Epithelial cell of prostate (primary cell): ENCODE measurements at regions not wholly inside any gene's neighbourhood (a gene's known extent, or its start where the extent isn't known, plus 50 kb on each side); places are given as distances from the start of the nearest gene placed in this dataset.
"Not testable (repeated sequence)": the region's sequence is repeated elsewhere in the genome, so short reads cannot be mapped to it uniquely, and the experiment has no call there.

ENCODE experiments used
- DNase-seq: peaks from one replicate; pipeline ENCODE4 v3.0.0-alpha.2; 2011; ENCODE audit warnings: low read depth, low spot score
- H3K27ac ChIP-seq: fragments of 450-650 bp; 2 replicates; pipeline ENCODE4 v1.5.1; 2017; ENCODE audit warnings: mild to moderate bottlenecking

GRCh38 chr10:31121757-31122577, 90.3 kb upstream of the ZNF438 start:
- no peak overlapping the region for H3K27ac ChIP-seq
- DNase-seq: no peak

DNA sequence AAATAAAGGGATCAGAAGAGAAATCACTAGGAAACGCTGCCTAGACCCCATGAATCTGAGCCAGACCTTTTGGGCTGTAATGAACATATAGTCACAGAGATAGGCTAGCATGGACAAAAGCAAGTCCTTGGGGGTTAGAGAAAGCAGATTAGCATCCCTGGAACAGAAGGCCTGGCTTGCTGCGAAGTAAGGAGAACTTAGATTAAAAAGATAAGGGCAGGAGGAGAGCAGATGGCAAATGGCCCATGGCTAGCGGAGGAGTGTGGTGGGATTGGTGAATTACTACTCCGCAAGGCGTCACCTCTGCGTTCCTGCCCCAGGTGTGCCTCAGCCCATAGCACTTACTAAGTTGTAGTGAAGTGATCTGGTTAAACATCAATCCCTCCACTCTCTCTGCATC, 92.3 kb upstream of the ZNF438 start:
- H3K27ac ChIP-seq: no peak overlapping the region
- DNase-seq: no peak

GRCh38 chr10:31124852-31125251, 93.2 kb upstream of the ZNF438 start:
- DNase-seq: no peak
- no peak overlapping the region for H3K27ac ChIP-seq

GRCh38 chr10:31125789-31126188, 94.1 kb upstream of the ZNF438 start:
- H3K27ac ChIP-seq: no peak overlapping the region
- DNase-seq: no peak

DNA sequence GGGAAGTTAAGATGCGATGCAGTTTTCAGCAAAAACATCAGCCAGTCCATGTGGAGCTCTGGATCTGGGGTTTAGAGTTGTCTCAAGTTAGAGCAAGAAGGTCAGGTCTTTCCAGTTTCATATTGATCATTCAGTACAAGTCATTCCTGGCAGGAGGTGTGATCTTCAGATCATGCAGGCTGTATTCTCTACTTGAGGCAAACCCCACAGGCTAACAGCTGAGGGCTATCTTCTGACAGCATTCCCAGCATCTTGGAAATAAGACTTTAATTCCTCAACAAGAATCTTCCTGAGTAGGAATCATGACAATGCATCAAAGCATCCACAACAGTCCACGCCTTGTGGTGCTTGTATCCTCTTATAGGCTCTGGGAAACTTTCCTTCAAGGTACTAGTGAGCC, 94.9 kb upstream of the ZNF438 start:
- DNase-seq: no peak
- H3K27ac ChIP-seq: no peak overlapping the region

DNA sequence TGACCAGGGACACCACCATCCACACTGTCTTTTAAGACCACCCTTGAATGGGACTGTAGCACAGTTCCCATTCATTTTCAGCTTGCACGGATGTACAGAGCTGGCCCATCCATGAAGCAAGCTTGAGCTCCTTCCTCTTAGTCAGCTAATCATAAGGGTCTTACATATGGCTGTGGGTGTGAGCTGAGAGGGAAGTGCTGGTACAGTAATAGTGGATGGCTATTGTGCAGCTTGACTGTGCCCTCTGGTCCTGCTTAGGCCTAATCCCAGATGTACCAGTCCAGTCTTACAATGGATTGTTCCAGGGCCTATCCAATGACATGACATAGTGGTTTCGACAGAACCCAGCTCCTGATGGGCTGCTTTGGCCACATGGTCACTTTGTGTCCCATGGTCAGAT, 96.9 kb upstream of the ZNF438 start:
- DNase-seq: no peak
- H3K27ac ChIP-seq: no peak overlapping the region

DNA sequence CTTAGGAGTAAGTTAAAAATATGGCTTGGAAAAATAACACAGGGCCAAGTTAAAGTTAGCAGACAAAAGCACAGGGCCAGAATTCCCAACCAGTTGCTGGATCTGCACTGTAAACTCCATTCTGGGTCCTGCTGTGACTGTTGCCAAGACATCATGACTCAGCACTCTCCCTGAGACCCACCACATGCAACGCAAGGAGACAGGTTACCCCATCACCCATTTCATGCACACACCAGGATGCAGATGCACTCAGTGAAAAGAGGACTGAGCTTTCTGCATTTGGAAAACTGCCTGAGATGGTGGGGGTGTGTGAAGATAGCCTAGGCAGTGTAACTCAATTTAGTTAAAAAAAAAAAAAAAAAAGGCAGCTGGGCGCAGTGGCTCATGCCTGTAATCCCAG, 97.6 kb upstream of the ZNF438 start:
- no peak overlapping the region for H3K27ac ChIP-seq
- DNase-seq: no peak

- H3K27ac ChIP-seq: no peak overlapping the region
- no peak for DNase-seq
Measured at GRCh38 chr10:31129880-31130405, 98.3 kb upstream of the ZNF438 start.

GRCh38 chr10:31130406-31130805, 98.7 kb upstream of the ZNF438 start:
- DNase-seq: no peak
- H3K27ac ChIP-seq: no peak overlapping the region

- no peak for DNase-seq
- no peak overlapping the region for H3K27ac ChIP-seq
Measured at GRCh38 chr10:31131251-31131650, 99.6 kb upstream of the ZNF438 start.

- no peak overlapping the region for H3K27ac ChIP-seq
- DNase-seq: no peak
Measured at GRCh38 chr10:31132681-31133244, 101.1 kb upstream of the ZNF438 start.

DNA sequence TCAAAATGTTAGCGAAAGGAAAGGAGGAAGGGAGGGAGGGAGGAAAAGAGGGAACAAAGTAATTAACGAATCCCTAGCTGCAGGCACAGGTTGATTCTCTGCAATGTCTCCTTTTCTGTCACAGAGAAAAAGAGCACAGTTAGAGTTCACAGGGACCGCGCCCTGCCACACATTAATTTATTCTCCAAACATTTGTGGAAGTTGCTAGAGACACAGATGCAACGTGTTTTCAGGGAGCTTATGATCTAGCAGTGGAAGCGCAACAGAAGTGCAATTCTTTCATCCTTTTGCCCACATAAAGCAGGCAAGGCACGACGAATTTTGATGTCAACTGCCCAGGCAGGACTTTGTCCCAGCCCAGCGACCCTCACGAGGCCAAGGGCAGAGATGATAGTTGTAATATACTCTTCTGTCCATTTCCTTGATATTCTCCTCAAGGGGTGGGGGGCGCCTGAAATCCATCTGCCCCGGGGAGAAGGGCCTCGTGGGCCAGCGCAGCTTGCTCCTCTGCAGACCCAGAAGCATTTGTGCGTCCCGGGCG, 101.7 kb upstream of the ZNF438 start:
- H3K27ac ChIP-seq: no peak overlapping the region
- DNase-seq: no peak

DNA sequence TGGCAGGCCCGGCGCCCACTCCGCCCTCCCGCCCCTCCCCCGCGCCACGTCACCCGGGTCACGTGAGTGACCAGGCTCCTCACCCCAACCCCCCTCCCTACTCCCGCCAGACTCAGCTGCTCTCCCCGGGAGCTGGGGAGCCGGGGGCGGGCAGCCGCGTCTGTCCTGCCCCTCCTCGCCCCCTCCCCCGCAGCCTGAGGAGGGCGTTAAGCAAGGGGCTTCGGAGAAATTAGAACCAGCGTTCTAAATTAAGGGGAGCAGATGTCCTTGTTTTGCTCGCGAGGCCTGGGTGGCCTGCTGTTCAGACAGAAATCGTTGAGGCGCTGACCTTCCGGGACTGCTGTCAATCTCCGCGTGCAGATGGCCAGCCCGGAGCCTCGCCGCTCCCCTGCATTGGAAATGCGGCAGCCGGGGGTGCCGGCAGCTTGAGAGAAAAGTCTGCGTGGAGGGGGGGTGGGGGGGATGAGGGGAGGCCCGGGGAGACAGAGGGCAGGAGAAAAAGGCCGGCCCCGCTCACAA, 102.2 kb upstream of the ZNF438 start:
- no peak for DNase-seq
- peak overlapping the region; percentile 16 for H3K27ac ChIP-seq

DNA sequence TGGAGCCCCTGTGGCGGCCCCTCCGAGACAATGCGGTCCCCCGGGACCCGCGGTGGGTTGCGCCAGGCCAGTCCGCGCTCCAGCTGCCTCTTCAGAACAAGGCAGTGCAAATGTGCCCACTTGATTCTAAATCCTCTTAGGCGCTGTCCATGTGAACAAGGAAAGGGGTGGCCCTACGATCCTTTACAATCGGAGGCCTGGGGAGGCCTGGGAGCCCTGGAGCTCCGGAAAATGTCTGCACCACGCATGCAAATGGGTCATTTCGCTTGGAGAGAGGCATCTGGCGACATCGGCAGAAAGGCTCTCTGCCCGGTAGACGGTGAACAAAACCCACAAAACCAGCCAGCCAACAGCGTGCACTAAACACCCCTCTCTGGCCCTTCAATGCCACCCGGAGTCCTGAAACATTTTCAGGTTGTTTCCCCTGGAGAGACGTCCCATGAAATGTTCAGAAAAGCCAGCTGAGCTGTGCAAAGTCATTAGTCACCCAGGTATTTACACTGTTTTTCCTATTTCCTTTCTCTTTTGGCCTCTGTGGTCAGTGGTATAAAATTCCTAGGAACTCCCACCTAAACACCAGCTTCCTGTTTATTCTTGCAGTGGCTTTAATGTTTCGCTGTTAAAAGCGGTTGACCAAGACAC, 102.8 kb upstream of the ZNF438 start:
- DNase-seq: no peak
- H3K27ac ChIP-seq: peak overlapping the region; percentile 16

DNA sequence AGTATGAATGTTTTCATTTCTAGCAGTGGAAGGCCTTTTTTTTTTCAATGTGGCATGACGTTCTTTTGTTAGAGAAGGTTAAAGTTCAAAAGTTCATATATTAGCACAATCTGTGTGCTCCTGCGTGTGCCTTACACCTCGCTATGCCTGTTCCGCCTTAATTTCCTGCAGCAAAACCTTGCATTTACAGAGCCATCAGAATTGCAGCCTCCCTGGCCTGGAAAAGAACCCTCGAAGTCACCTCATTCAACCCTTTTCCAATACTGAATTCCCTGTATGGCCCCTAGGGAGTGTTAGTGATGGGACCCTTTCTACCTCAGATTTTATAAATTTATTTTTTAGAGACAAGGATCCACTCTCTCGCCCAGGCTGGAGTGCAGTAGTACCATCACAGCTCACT, 103.5 kb upstream of the ZNF438 start:
- no peak for DNase-seq
- H3K27ac ChIP-seq: no peak overlapping the region

GRCh38 chr10:31135791-31136190, 104.1 kb upstream of the ZNF438 start:
- not testable (repeated sequence) for DNase-seq, H3K27ac ChIP-seq

DNA sequence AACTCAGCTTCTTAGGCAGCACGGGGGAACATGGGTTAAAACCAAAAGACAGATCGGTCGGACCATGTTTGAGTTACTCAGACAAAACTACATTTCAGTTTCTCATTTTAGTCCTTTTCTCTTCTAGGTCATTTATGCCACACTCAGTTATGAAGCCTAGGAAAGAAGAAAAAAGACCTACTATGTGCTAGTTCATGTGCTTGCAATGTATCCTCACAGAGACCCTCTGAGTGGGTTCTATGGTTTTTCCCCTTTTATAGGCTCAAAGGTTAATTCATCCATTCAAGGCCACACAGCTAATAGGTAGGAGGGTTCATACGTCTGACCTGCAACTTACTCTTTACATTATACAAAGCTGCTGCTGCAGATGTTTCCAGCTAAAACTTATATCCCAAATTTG, 104.7 kb upstream of the ZNF438 start:
- no peak overlapping the region for H3K27ac ChIP-seq
- no peak for DNase-seq

DNA sequence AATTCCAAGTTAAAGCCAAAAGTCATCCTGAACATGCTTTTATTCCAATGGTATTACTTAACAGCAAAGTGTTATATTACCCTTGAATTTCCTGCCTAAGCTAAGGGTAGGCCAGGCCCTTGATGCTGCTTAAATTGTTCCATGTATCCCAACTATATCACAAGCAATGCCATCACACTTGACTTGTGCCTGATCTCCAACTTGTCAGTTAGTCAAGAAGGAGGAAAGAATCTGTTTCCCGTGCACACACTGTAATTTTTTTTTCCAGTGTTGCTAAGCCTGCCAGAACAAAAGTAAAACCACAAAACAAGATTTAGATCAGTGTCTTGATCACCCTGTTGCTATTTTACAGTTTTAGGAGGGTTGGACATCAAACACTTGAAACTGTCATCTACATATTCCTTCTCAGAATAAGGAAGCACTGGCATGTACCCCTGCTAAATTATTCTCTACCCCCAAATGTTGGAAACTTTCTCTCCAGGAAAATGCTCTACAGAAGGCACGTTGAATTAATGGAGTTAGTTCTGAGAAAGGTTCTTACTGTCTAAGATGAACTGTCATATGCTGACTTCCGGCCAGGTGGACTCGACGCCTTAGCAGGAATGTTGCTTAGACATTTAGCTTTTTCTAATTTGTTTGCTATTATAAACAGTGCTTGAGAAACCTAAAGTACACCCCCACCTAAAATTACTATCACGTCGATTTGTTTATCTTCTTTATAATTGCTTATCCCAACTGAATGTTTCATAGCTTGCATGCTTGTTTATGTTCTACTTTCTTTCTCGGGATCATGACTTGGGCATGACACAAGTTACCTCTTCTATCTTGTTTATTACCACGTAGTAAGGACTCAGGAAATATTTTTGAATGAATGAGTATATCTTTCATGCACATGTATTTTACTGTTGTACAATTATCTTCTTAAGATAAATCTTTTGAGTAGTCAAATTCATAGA, 105.5 kb upstream of the ZNF438 start:
- DNase-seq: no peak
- no peak overlapping the region for H3K27ac ChIP-seq

DNA sequence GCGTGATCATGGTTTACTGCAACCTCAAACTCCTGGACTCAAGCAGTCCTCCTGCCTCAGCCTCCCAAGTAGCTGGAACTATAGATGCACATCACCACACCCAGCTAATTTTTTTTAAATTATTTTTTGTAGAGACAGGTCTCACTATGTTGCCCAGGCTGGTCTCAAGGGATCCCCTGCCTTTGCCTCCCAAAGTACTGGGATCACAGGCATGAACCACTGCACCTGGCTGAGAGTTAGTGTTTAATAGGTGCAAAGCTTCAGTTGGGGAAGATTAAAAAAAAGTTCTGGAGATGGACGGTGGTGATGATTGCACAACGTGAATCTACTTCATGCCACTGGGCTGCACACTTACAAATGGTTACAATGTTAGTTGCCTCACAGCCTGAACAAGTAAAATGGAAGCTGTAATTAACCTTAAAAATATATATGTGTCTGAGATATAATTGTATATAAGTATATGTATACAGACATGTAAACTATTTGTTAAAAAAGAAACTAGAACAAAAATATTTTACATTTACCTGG, 106.4 kb upstream of the ZNF438 start:
- no peak overlapping the region for H3K27ac ChIP-seq
- no peak for DNase-seq

DNA sequence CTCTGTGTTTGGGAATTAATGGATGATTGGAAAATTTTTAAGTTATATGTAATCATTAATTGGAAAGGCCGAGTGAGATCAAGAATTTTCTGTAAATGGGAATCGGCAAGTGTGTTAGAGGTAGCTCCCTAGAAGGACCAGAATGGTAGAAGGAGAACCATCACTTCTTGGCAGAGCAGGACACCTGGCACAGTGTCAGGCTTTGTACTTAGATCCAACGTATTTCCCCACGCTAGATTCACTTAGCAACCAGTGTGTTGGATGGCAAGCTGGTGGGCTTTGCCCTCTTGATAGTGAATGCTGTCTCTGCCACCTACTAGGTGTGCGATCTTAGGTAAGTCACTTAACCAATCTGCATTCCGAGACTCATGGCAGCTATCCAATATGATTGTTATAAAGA, 107.8 kb upstream of the ZNF438 start:
- no peak overlapping the region for H3K27ac ChIP-seq
- DNase-seq: no peak
